Neural progenitor cell (in vitro differentiated cells): ENCODE measurements at regions not wholly inside any gene's neighbourhood (a gene's known extent, or its start where the extent isn't known, plus 50 kb on each side); places are given as distances from the start of the nearest gene placed in this dataset.
A peak's percentile ranks its signal among the peaks of the same experiment; 100 is the strongest.

Source experiments
- EZH2phosphoT487 ChIP-seq: fragments of 200-600 bp; sonication (generic); IDR thresholded peaks from 2 replicates; pipeline ENCODE4 v1.6.1; 2017; ENCODE audit warnings: antibody characterized with exemption
- TF ChIP-seq, protein P1 (sequence below): fragments of 200-600 bp; sonication (generic); IDR thresholded peaks from 2 replicates; pipeline ENCODE4 v1.5.1; 2017; ENCODE audit warnings: antibody characterized with exemption, mild to moderate bottlenecking

DNA sequence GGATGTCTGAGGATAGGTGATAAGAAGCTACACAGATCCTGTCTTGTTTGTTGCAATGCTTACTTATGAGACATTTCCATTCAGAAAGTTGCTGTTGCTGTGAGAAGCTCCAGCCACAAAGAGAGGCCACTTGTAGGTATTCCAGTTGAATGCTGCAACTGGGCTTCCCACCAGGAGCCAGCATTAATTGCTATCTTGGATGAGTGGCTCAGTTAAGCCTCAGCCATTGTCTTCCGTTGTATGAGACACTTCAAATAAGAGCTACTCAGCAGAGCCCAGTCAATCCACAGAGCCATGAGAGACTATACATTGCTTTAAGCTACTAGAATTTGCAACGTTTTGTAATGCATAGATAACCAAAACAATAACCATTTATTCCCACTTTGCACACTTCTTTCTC lies 104.3 kb upstream of the ARRDC3 start:
- TF ChIP-seq, protein P1, sequence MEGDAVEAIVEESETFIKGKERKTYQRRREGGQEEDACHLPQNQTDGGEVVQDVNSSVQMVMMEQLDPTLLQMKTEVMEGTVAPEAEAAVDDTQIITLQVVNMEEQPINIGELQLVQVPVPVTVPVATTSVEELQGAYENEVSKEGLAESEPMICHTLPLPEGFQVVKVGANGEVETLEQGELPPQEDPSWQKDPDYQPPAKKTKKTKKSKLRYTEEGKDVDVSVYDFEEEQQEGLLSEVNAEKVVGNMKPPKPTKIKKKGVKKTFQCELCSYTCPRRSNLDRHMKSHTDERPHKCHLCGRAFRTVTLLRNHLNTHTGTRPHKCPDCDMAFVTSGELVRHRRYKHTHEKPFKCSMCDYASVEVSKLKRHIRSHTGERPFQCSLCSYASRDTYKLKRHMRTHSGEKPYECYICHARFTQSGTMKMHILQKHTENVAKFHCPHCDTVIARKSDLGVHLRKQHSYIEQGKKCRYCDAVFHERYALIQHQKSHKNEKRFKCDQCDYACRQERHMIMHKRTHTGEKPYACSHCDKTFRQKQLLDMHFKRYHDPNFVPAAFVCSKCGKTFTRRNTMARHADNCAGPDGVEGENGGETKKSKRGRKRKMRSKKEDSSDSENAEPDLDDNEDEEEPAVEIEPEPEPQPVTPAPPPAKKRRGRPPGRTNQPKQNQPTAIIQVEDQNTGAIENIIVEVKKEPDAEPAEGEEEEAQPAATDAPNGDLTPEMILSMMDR, result no peak
- peak; percentile 72 for TF ChIP-seq EZH2phosphoT487
